ENCODE measurements at regions not wholly inside any gene's neighbourhood (a gene's known extent, or its start where the extent isn't known, plus 50 kb on each side); places are given as distances from the start of the nearest gene placed in this dataset.

GRCh38 chr6:170160031-170160627 is 130.7 kb downstream of the DLL1 start:
- no peak for DNase-seq

GRCh38 chr6:170159022-170159965 is 131.6 kb downstream of the DLL1 start:
- DNase-seq, result no peak

GRCh38 chr6:170158296-170159021 is 132.4 kb downstream of the DLL1 start:
- no peak for DNase-seq

- DNase-seq, result no peak
These were observed 133.2 kb downstream of the DLL1 start for GRCh38 chr6:170157567-170158218.

- no peak for DNase-seq
These were observed 134.2 kb downstream of the DLL1 start for GRCh38 chr6:170156448-170157375.

GRCh38 chr6:170155464-170156196 is 135.2 kb downstream of the DLL1 start:
- DNase-seq, result no peak

GRCh38 chr6:170153436-170154319 is 137.2 kb downstream of the DLL1 start:
- no peak for DNase-seq

- DNase-seq, result no peak
These were observed 137.9 kb downstream of the DLL1 start for GRCh38 chr6:170152989-170153388.

GRCh38 chr6:170152124-170152926 is 138.6 kb downstream of the DLL1 start:
- no peak for DNase-seq

GRCh38 chr6:170151804-170152123 is 139.1 kb downstream of the DLL1 start:
- DNase-seq, result no peak

- no peak for DNase-seq
These were observed 139.5 kb downstream of the DLL1 start for GRCh38 chr6:170151321-170151771.

- no peak for DNase-seq
These were observed 140.3 kb downstream of the DLL1 start for GRCh38 chr6:170150590-170150945.

GRCh38 chr6:170149681-170150589 is 140.9 kb downstream of the DLL1 start:
- DNase-seq, result no peak

GRCh38 chr6:170148709-170149470 is 142.0 kb downstream of the DLL1 start:
- no peak for DNase-seq

- peak; percentile 36 for DNase-seq
These were observed 142.8 kb downstream of the DLL1 start for GRCh38 chr6:170147832-170148708.

- DNase-seq, result no peak
These were observed 143.7 kb downstream of the DLL1 start for GRCh38 chr6:170147056-170147787.
